Activated T-helper 17 cell treated with anti-CD3 and anti-CD28 coated beads, Interleukin-2, amount 50 U/mL, for 72 hours (primary cell): ENCODE measurements at regions not wholly inside any gene's neighbourhood (a gene's known extent, or its start where the extent isn't known, plus 50 kb on each side); places are given as distances from the start of the nearest gene placed in this dataset.

ENCODE experiments used
- ATAC-seq: fragments of 150-1000 bp; cut with Tn5 transposase; replicated peaks from 2 replicates; pipeline ENCODE4 v1.10.0; 2021; ENCODE audit warnings: mild to moderate bottlenecking, moderate library complexity
- H3K27ac Mint-ChIP-seq: one replicate; pipeline ENCODE4 v1.8.0; 2022; ENCODE audit warnings: mixed read lengths
- H3K27me3 Mint-ChIP-seq: one replicate; pipeline ENCODE4 v1.8.0; 2022; ENCODE audit warnings: mixed read lengths
- H3K36me3 Mint-ChIP-seq: one replicate; pipeline ENCODE4 v1.8.0; 2022; ENCODE audit warnings: low read depth, mild to moderate bottlenecking, mixed read lengths
- H3K4me1 Mint-ChIP-seq: one replicate; pipeline ENCODE4 v1.8.0; 2022; ENCODE audit warnings: mixed read lengths
- H3K4me3 Mint-ChIP-seq: one replicate; pipeline ENCODE4 v1.8.0; 2022; ENCODE audit warnings: mild to moderate bottlenecking, mixed read lengths
- H3K9me3 Mint-ChIP-seq: one replicate; pipeline ENCODE4 v1.8.0; 2022; ENCODE audit warnings: mixed read lengths

- Mint-ChIP-seq H3K4me3 (no peak overlapping the region), H3K27me3 (no peaks in the 10 kb centered on the region), H3K27ac (no peak overlapping the region), H3K36me3 (no peaks in the 10 kb centered on the region), H3K9me3 (no peaks in the 10 kb centered on the region), H3K4me1 (no peaks in the 10 kb centered on the region)
- no peak for ATAC-seq
These were observed 125.2 kb downstream of the TUSC7 start for GRCh38 chr3:116834816-116835215.

GRCh38 chr3:116835658-116836057 lies 126.1 kb downstream of the TUSC7 start:
- H3K36me3 Mint-ChIP-seq = no peaks in the 10 kb centered on the region
- H3K27me3 Mint-ChIP-seq = no peaks in the 10 kb centered on the region
- no peaks in the 10 kb centered on the region for H3K4me1 Mint-ChIP-seq
- no peak overlapping the region for H3K27ac Mint-ChIP-seq
- H3K4me3 Mint-ChIP-seq = no peak overlapping the region
- ATAC-seq = no peak
- no peaks in the 10 kb centered on the region for H3K9me3 Mint-ChIP-seq

GRCh38 chr3:116836286-116836685 lies 126.7 kb downstream of the TUSC7 start:
- no peak overlapping the region for H3K27ac Mint-ChIP-seq
- no peaks in the 10 kb centered on the region for H3K36me3 Mint-ChIP-seq
- no peaks in the 10 kb centered on the region for H3K4me1 Mint-ChIP-seq
- no peak for ATAC-seq
- H3K4me3 Mint-ChIP-seq = no peak overlapping the region
- H3K9me3 Mint-ChIP-seq = peaks cover 2% of the 10 kb centered on the region
- H3K27me3 Mint-ChIP-seq = no peaks in the 10 kb centered on the region

- Mint-ChIP-seq H3K9me3 (peaks cover 3% of the 10 kb centered on the region), H3K27me3 (no peaks in the 10 kb centered on the region), H3K36me3 (no peaks in the 10 kb centered on the region), H3K27ac (no peak overlapping the region), H3K4me3 (no peak overlapping the region), H3K4me1 (no peaks in the 10 kb centered on the region)
- ATAC-seq = no peak
These were observed 127.9 kb downstream of the TUSC7 start for GRCh38 chr3:116837483-116837882.

GRCh38 chr3:116841003-116841735 lies 131.6 kb downstream of the TUSC7 start:
- Mint-ChIP-seq H3K36me3 (no peaks in the 10 kb centered on the region), H3K9me3 (peaks cover 8% of the 10 kb centered on the region), H3K27me3 (no peaks in the 10 kb centered on the region), H3K4me1 (no peaks in the 10 kb centered on the region), H3K27ac (no peak overlapping the region), H3K4me3 (no peak overlapping the region)
- ATAC-seq = no peak

- H3K4me3 Mint-ChIP-seq = no peak overlapping the region
- peaks cover 8% of the 10 kb centered on the region for H3K9me3 Mint-ChIP-seq
- ATAC-seq = no peak
- H3K36me3 Mint-ChIP-seq = no peaks in the 10 kb centered on the region
- H3K27me3 Mint-ChIP-seq = no peaks in the 10 kb centered on the region
- no peak overlapping the region for H3K27ac Mint-ChIP-seq
- H3K4me1 Mint-ChIP-seq = no peaks in the 10 kb centered on the region
These were observed 132.8 kb downstream of the TUSC7 start for GRCh38 chr3:116842254-116842957.

GRCh38 chr3:116848248-116848829 lies 138.8 kb downstream of the TUSC7 start:
- Mint-ChIP-seq H3K4me1 (no peaks in the 10 kb centered on the region), H3K4me3 (no peak overlapping the region), H3K36me3 (no peaks in the 10 kb centered on the region), H3K27me3 (no peaks in the 10 kb centered on the region), H3K9me3 (peaks cover 8% of the 10 kb centered on the region), H3K27ac (no peak overlapping the region)
- no peak for ATAC-seq

- no peak overlapping the region for H3K27ac Mint-ChIP-seq
- no peak overlapping the region for H3K4me3 Mint-ChIP-seq
- H3K27me3 Mint-ChIP-seq = no peaks in the 10 kb centered on the region
- H3K36me3 Mint-ChIP-seq = no peaks in the 10 kb centered on the region
- H3K4me1 Mint-ChIP-seq = no peaks in the 10 kb centered on the region
- peaks cover 8% of the 10 kb centered on the region for H3K9me3 Mint-ChIP-seq
- no peak for ATAC-seq
These were observed 139.7 kb downstream of the TUSC7 start for GRCh38 chr3:116849261-116849688.

GRCh38 chr3:116852803-116853202 lies 143.2 kb downstream of the TUSC7 start:
- Mint-ChIP-seq H3K9me3 (peaks cover 3% of the 10 kb centered on the region), H3K36me3 (no peaks in the 10 kb centered on the region), H3K4me1 (no peaks in the 10 kb centered on the region), H3K27ac (no peak overlapping the region), H3K27me3 (no peaks in the 10 kb centered on the region), H3K4me3 (no peak overlapping the region)
- ATAC-seq = no peak

GRCh38 chr3:116863270-116863770 lies 153.7 kb downstream of the TUSC7 start:
- Mint-ChIP-seq H3K27me3 (no peaks in the 10 kb centered on the region), H3K36me3 (no peaks in the 10 kb centered on the region), H3K4me3 (no peak overlapping the region), H3K9me3 (no peaks in the 10 kb centered on the region), H3K4me1 (no peaks in the 10 kb centered on the region), H3K27ac (no peak overlapping the region)
- no peak for ATAC-seq

GRCh38 chr3:116863822-116864589 lies 154.4 kb downstream of the TUSC7 start:
- Mint-ChIP-seq H3K27me3 (no peaks in the 10 kb centered on the region), H3K27ac (no peak overlapping the region), H3K4me1 (no peaks in the 10 kb centered on the region), H3K4me3 (no peak overlapping the region), H3K36me3 (no peaks in the 10 kb centered on the region), H3K9me3 (no peaks in the 10 kb centered on the region)
- no peak for ATAC-seq

GRCh38 chr3:116864590-116864927 lies 155.0 kb downstream of the TUSC7 start:
- Mint-ChIP-seq H3K9me3 (no peaks in the 10 kb centered on the region), H3K27me3 (no peaks in the 10 kb centered on the region), H3K4me1 (no peaks in the 10 kb centered on the region), H3K36me3 (no peaks in the 10 kb centered on the region), H3K27ac (no peak overlapping the region), H3K4me3 (no peak overlapping the region)
- ATAC-seq = no peak

- no peak for ATAC-seq
- Mint-ChIP-seq H3K27ac (no peak overlapping the region), H3K9me3 (peaks cover 5% of the 10 kb centered on the region), H3K4me3 (no peak overlapping the region), H3K36me3 (no peaks in the 10 kb centered on the region), H3K4me1 (no peaks in the 10 kb centered on the region), H3K27me3 (no peaks in the 10 kb centered on the region)
These were observed 160.8 kb downstream of the TUSC7 start for GRCh38 chr3:116870379-116870778.

- ATAC-seq = no peak
- Mint-ChIP-seq H3K27ac (no peak overlapping the region), H3K4me3 (no peak overlapping the region), H3K27me3 (no peaks in the 10 kb centered on the region), H3K4me1 (no peaks in the 10 kb centered on the region), H3K36me3 (no peaks in the 10 kb centered on the region), H3K9me3 (peaks cover 5% of the 10 kb centered on the region)
These were observed 162.3 kb downstream of the TUSC7 start for GRCh38 chr3:116871905-116872304.
